Endothelial cell of umbilical vein (primary cell): ENCODE measurements at regions not wholly inside any gene's neighbourhood (a gene's known extent, or its start where the extent isn't known, plus 50 kb on each side); places are given as distances from the start of the nearest gene placed in this dataset.

Experiments used
- BruUV-seq: library from RNA; stranded (reverse); fragments of 400-500 nt; replicated peaks from 2 replicates; lab custom pipeline; 2021; lab: Mats Ljungman, UMichigan
- CTCF ChIA-PET: fragments of 300-600, 350-600 bp; sonication (Branson Sonifier 250); formaldehyde crosslinking; loops from one replicate; lab custom pipeline; 2021; ENCODE audit warnings: antibody characterized with exemption, inconsistent platforms; lab: Charles Lee
- POLR2A ChIA-PET: fragments of 300-600, 350-600 bp; sonication (Branson Sonifier 250); formaldehyde crosslinking; loops from one replicate; lab custom pipeline; 2021; ENCODE audit warnings: antibody characterized with exemption, inconsistent platforms; lab: Charles Lee
- DNase-seq: peaks from one replicate; pipeline ENCODE4 v3.0.0-alpha.2; 2011; ENCODE audit warnings: low read depth, low spot score
- FAIRE-seq: peaks from 2 replicates; lab custom pipeline; 2011; peaks lifted over from hg19 to GRCh38; lab: Jason Lieb, UNC
- H2AFZ ChIP-seq: 2 replicates; pipeline ENCODE4 v1.6.0; 2012; ENCODE audit warnings: low read depth, low read length, control low read depth, inconsistent platforms
- H3K27ac ChIP-seq: 2 replicates; pipeline ENCODE4 v1.5.1; 2011; ENCODE audit warnings: low read depth, mild to moderate bottlenecking, control low read depth, low read length, moderate library complexity; ENCODE audit not compliant: insufficient read depth
- H3K27me3 ChIP-seq, 2 experiments: 2 replicates each; pipeline versions ENCODE4 v1.6.0 to v1.6.1; 2011; ENCODE audit warnings: low read length in 2 of 2, mixed read lengths in 1 of 2; ENCODE audit not compliant: control insufficient read depth in 2 of 2, insufficient read depth in 2 of 2
- H3K36me3 ChIP-seq, 2 experiments: 2 replicates in 1 of 2; 3 replicates in 1 of 2; pipeline ENCODE4 v1.5.1; 2011; ENCODE audit warnings: low read length in 2 of 2, mild to moderate bottlenecking in 1 of 2, moderate library complexity in 1 of 2; ENCODE audit not compliant: control insufficient read depth in 2 of 2, insufficient read depth in 2 of 2; ENCODE audit errors: extremely low read depth in 1 of 2
- H3K4me1 ChIP-seq: 3 replicates; pipeline ENCODE4 v1.5.1; 2011; ENCODE audit warnings: mild to moderate bottlenecking, low read length; ENCODE audit not compliant: control insufficient read depth, insufficient read depth; ENCODE audit errors: extremely low read depth
- H3K4me2 ChIP-seq: 2 replicates; pipeline ENCODE4 v1.6.1; 2011; ENCODE audit warnings: low read length, control low read depth, mixed read lengths; ENCODE audit not compliant: insufficient read depth
- H3K4me3 ChIP-seq, 3 experiments: fragments of 200-600 bp in 1 of 3; sonication (generic), shearing (Covaris generic) in 1 of 3; replicated peaks in 1 of 3; 2 replicates each; pipeline ENCODE4 v1.5.1; 2011 to 2016; ENCODE audit warnings: control low read depth in 3 of 3, low read length in 3 of 3, mild to moderate bottlenecking in 2 of 3, inconsistent platforms in 1 of 3, low read depth in 1 of 3, moderate library complexity in 1 of 3; ENCODE audit not compliant: insufficient read depth in 1 of 3
- H3K79me2 ChIP-seq: 2 replicates; pipeline ENCODE4 v1.6.0; 2012; ENCODE audit warnings: low read length, inconsistent platforms; ENCODE audit not compliant: control insufficient read depth, insufficient read depth
- H3K9ac ChIP-seq: replicated peaks from 2 replicates; pipeline ENCODE3; 2011; ENCODE audit warnings: low read length, control low read depth; ENCODE audit not compliant: insufficient read depth; ENCODE audit errors: extremely low read depth
- H3K9me1 ChIP-seq: replicated peaks from 3 replicates; pipeline ENCODE4 v1.6.0; 2011; ENCODE audit warnings: mild to moderate bottlenecking, low read length; ENCODE audit not compliant: control insufficient read depth, insufficient read depth; ENCODE audit errors: extremely low read depth
- H3K9me3 ChIP-seq: replicated peaks from 2 replicates; pipeline ENCODE4 v1.5.1; 2012; ENCODE audit warnings: low read length, inconsistent platforms; ENCODE audit not compliant: control insufficient read depth, insufficient read depth
- H4K20me1 ChIP-seq: replicated peaks from 2 replicates; pipeline ENCODE3; 2011; ENCODE audit warnings: mild to moderate bottlenecking, low read length; ENCODE audit not compliant: control insufficient read depth, insufficient read depth; ENCODE audit errors: extremely low read depth
- EZH2 ChIP-seq: IDR thresholded peaks from 2 replicates; pipeline ENCODE4 v1.6.1; 2012; ENCODE audit warnings: borderline replicate concordance, low read depth, mild to moderate bottlenecking, moderate library complexity, low read length, inconsistent platforms; ENCODE audit not compliant: severe bottlenecking
- FOS ChIP-seq: IDR thresholded peaks from 2 replicates; pipeline ENCODE4 v1.6.1; 2011; ENCODE audit warnings: mild to moderate bottlenecking, low read length, moderate library complexity, borderline replicate concordance; ENCODE audit not compliant: insufficient read depth
- GATA2 ChIP-seq: IDR thresholded peaks from 2 replicates; pipeline ENCODE4 v1.7.0; 2011; ENCODE audit warnings: low read depth, mild to moderate bottlenecking, moderate library complexity, mixed read lengths, low read length; ENCODE audit not compliant: insufficient read length, insufficient read depth
- JUN ChIP-seq: IDR thresholded peaks from 2 replicates; pipeline ENCODE4 v1.6.1; 2011; ENCODE audit warnings: borderline replicate concordance, low read depth; ENCODE audit not compliant: insufficient read length, insufficient read depth
- MYC ChIP-seq: IDR thresholded peaks from one replicate; pipeline ENCODE4 v1.6.1; 2011; ENCODE audit warnings: mild to moderate bottlenecking, low read depth, low read length
- POLR2A ChIP-seq: IDR thresholded peaks from 2 replicates; pipeline ENCODE4 v1.6.1; 2012; ENCODE audit warnings: low read depth, mild to moderate bottlenecking, control low read depth, low read length
- POLR2AphosphoS5 ChIP-seq: IDR thresholded peaks from 2 replicates; pipeline ENCODE4 v1.6.1; 2012; ENCODE audit warnings: low read depth, mild to moderate bottlenecking, control low read depth, low read length, moderate library complexity; ENCODE audit not compliant: insufficient read depth
- dilution Hi-C: fragments of 300-500 bp; cut with MboI; formaldehyde crosslinking; loops from one replicate; pipeline ENCODE4 v1.15.0; 2019; ENCODE audit warnings: low sequenced_read_pairs; ENCODE audit not compliant: extremely low pct_ligation_motif_present
- intact Hi-C: fragments of 100-400 bp; cut with micrococcal nuclease; formaldehyde crosslinking; loops from one replicate; pipeline ENCODE4 v1.10.0; 2022
- TF ChIP-seq, protein P1 (sequence below), 2 donors: IDR thresholded peaks; 1 replicate in 1 of 2; 2 replicates in 1 of 2; pipeline ENCODE4 v1.5.1; 2011; ENCODE audit warnings: low read length in 2 of 2, mild to moderate bottlenecking in 2 of 2, moderate library complexity in 2 of 2, control low read depth in 1 of 2, inconsistent platforms in 1 of 2, low read depth in 1 of 2; ENCODE audit not compliant: insufficient read depth in 1 of 2; ENCODE audit errors: extremely low read depth in 1 of 2
- TF ChIP-seq, protein P2 (sequence below): IDR thresholded peaks from 2 replicates; pipeline ENCODE4 v1.6.1; 2011; ENCODE audit not compliant: insufficient read depth, insufficient read length

DNA sequence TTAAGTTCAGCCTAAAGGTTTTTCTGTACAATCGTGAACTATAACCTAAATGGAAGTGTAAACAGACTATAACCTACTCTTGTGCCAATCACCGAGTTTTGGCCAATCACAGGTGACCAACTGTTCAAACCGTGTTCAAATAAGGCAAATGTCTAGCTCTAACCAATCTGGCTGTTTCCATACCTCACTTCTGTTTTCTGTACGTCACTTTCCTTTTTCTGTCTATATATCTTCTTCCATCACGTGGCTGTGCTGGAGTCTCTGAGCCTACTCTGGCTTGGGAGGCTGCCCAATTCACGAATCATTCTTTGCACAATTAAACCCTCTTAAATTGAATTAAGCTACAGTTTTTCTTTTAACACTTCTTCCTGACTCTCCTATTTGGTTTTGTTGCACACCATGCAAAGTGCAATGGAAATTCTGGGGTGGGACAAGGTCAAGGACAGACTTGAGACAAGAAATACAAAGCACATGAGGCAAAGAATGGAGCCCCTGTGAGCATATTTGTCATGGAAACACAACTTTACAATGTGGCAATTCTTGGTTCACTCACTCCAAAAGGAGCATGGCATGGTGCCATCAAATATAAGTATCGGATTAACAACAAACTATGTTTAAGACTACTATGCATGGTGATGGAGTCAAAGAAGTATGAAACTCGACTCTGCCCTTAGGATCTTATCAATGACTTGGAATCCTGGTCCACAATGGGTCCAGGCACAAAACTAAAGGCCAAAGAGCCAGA lies 115.7 kb upstream of the FAM9B start:
- CTCF ChIA-PET = no interaction called here
- Histone ChIP-seq H3K9me3 (no peaks in the 10 kb centered on the region), H3K36me3 (no peaks in the 10 kb centered on the region), H3K27ac (no peak overlapping the region), H4K20me1 (no peaks in the 10 kb centered on the region), H2AFZ (no peak overlapping the region), H3K4me3 (no peak overlapping the region), H3K4me2 (no peak overlapping the region), H3K9me1 (no peaks in the 10 kb centered on the region), H3K79me2 (no peaks in the 10 kb centered on the region), H3K4me1 (peaks cover 5% of the 10 kb centered on the region), H3K9ac (no peak overlapping the region), H3K27me3 (peaks cover 0 to 2% of the 10 kb centered on the region in 2 experiments)
- POLR2A ChIA-PET = no interaction called here
- DNase-seq = no peak
- BruUV-seq = no TSS peak
- intact Hi-C loops (no loop called here), dilution Hi-C loops (no loop called here)
- FAIRE-seq = no peak
- no peak for TF ChIP-seq MYC
- TF ChIP-seq, protein P1, sequence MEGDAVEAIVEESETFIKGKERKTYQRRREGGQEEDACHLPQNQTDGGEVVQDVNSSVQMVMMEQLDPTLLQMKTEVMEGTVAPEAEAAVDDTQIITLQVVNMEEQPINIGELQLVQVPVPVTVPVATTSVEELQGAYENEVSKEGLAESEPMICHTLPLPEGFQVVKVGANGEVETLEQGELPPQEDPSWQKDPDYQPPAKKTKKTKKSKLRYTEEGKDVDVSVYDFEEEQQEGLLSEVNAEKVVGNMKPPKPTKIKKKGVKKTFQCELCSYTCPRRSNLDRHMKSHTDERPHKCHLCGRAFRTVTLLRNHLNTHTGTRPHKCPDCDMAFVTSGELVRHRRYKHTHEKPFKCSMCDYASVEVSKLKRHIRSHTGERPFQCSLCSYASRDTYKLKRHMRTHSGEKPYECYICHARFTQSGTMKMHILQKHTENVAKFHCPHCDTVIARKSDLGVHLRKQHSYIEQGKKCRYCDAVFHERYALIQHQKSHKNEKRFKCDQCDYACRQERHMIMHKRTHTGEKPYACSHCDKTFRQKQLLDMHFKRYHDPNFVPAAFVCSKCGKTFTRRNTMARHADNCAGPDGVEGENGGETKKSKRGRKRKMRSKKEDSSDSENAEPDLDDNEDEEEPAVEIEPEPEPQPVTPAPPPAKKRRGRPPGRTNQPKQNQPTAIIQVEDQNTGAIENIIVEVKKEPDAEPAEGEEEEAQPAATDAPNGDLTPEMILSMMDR (IDR thresholded peaks at IDR 0.05; ENCODE audit: extremely low read depth in 1 of 2, insufficient read depth in 1 of 2, low read depth in 1 of 2, low read length in 2 of 2) = no peak
- TF ChIP-seq, protein P2, sequence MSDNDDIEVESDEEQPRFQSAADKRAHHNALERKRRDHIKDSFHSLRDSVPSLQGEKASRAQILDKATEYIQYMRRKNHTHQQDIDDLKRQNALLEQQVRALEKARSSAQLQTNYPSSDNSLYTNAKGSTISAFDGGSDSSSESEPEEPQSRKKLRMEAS = no peak
- TF ChIP-seq FOS = no peak
- no peak for TF ChIP-seq GATA2
- no peak for TF ChIP-seq POLR2AphosphoS5
- no peak for TF ChIP-seq JUN
- TF ChIP-seq EZH2 = no peak
- TF ChIP-seq POLR2A = no peak
